GM12878 (cell line): ENCODE measurements at regions not wholly inside any gene's neighbourhood (a gene's known extent, or its start where the extent isn't known, plus 50 kb on each side); places are given as distances from the start of the nearest gene placed in this dataset.

Experiments
- ATAC-seq: fragments of 200-7000 bp; cut with Tn5 transposase; 3 replicates; pipeline ENCODE4 v1.9.1; 2020; ENCODE audit warnings: mild to moderate bottlenecking, moderate library complexity
- BruUV-seq: library from RNA; stranded (reverse); fragments of 400-500 nt; replicated peaks from 2 replicates; lab custom pipeline; 2021; lab: Mats Ljungman, UMichigan
- CTCF ChIA-PET: fragments of 300-600 bp; sonication (Branson Sonifier 250); formaldehyde crosslinking; extraction: SDS; loops from one replicate; lab custom pipeline; 2021; ENCODE audit warnings: inconsistent platforms; lab: Yijun Ruan, JAX
- POLR2A ChIA-PET: fragments of 350-600 bp; formaldehyde crosslinking; extraction: SDS; loops from one replicate; lab custom pipeline; 2021; ENCODE audit warnings: inconsistent platforms; lab: Charles Lee
- RAD21 ChIA-PET: fragments of 300-600 bp; sonication (Branson Sonifier 250); formaldehyde crosslinking; loops from one replicate; lab custom pipeline; 2023; ENCODE audit warnings: antibody characterized with exemption; ENCODE audit not compliant: unreplicated experiment; lab: Charles Lee
- SMC1A ChIA-PET: fragments of 300-600 bp; sonication (Branson Sonifier 250); formaldehyde crosslinking; loops from one replicate; lab custom pipeline; 2023; ENCODE audit not compliant: unreplicated experiment, uncharacterized antibody; lab: Charles Lee
- DNase-seq: peaks from one replicate; pipeline ENCODE4 v3.0.0-alpha.2; 2011; ENCODE audit warnings: low read depth, low spot score
- FAIRE-seq: peaks from 3 replicates; lab custom pipeline; 2011; peaks lifted over from hg19 to GRCh38; lab: Jason Lieb, UNC
- H2AFZ ChIP-seq: 2 replicates; pipeline ENCODE4 v1.6.0; 2011; ENCODE audit warnings: low read depth, low read length, control low read depth; ENCODE audit not compliant: control insufficient read depth
- H3K27ac ChIP-seq: 2 replicates; pipeline ENCODE4 v1.5.1; 2011; ENCODE audit warnings: control low read depth; ENCODE audit not compliant: control insufficient read depth, insufficient read depth
- H3K27me3 ChIP-seq, 2 experiments: replicated peaks in 1 of 2; 2 replicates each; pipeline versions ENCODE4 v1.6.0 to v1.6.1; 2011; ENCODE audit warnings: low read length in 1 of 2; ENCODE audit not compliant: control insufficient read depth in 2 of 2, insufficient read depth in 2 of 2
- H3K36me3 ChIP-seq, 2 experiments: 2 replicates each; pipeline ENCODE4 v1.5.1; 2011; ENCODE audit warnings: low read length in 1 of 2; ENCODE audit not compliant: control insufficient read depth in 2 of 2, insufficient read depth in 2 of 2
- H3K4me1 ChIP-seq: 2 replicates; pipeline ENCODE4 v1.6.1; 2011; ENCODE audit warnings: mild to moderate bottlenecking, low read length, moderate library complexity, mixed read lengths; ENCODE audit not compliant: control insufficient read depth, insufficient read depth
- H3K4me2 ChIP-seq: 2 replicates; pipeline ENCODE4 v1.6.0; 2011; ENCODE audit warnings: control low read depth; ENCODE audit not compliant: control insufficient read depth, insufficient read depth
- H3K4me3 ChIP-seq: fragments of 200-600 bp; sonication (generic); 2 replicates; pipeline ENCODE4 v1.5.1; 2016
- H3K79me2 ChIP-seq: 2 replicates; pipeline ENCODE4 v1.6.0; 2011; ENCODE audit warnings: low read length; ENCODE audit not compliant: control insufficient read depth, insufficient read depth
- H3K9ac ChIP-seq: 2 replicates; pipeline ENCODE4 v1.8.0; 2011; ENCODE audit warnings: low read length, control low read depth, mixed read lengths; ENCODE audit not compliant: control insufficient read depth, insufficient read depth
- H3K9me3 ChIP-seq: replicated peaks from 3 replicates; pipeline ENCODE4 v1.5.1; 2011; ENCODE audit warnings: mild to moderate bottlenecking, low read length; ENCODE audit not compliant: control insufficient read depth, insufficient read depth
- H4K20me1 ChIP-seq: 2 replicates; pipeline ENCODE4 v1.6.0; 2011; ENCODE audit not compliant: control insufficient read depth, insufficient read depth
- E2F4 ChIP-seq: IDR thresholded peaks from 2 replicates; pipeline ENCODE4 v1.6.1; 2012; ENCODE audit warnings: low read depth, low read length, improper control_type of control experiment
- ELK1 ChIP-seq: IDR thresholded peaks from 2 replicates; pipeline ENCODE4 v1.6.1; 2012; ENCODE audit warnings: low read depth, low read length, improper control_type of control experiment
- HDGF ChIP-seq: fragments of 450-650 bp; IDR thresholded peaks from 2 replicates; pipeline ENCODE4 v1.6.1; 2016; ENCODE audit warnings: antibody characterized with exemption
- IRF5 ChIP-seq: fragments of 450-650 bp; IDR thresholded peaks from 2 replicates; pipeline ENCODE4 v1.6.1; 2017; ENCODE audit warnings: borderline replicate concordance
- RAD21 ChIP-seq: IDR thresholded peaks from 2 replicates; pipeline ENCODE4 v1.6.1; 2011; ENCODE audit warnings: mild to moderate bottlenecking, low read depth, low read length, moderate library complexity; ENCODE audit not compliant: insufficient read depth
- REST ChIP-seq: IDR thresholded peaks from 2 replicates; pipeline ENCODE4 v1.6.1; 2012; ENCODE audit warnings: mild to moderate bottlenecking, low read depth, low read length
- RUNX3 ChIP-seq: IDR thresholded peaks from 2 replicates; pipeline ENCODE4 v1.6.1; 2012; ENCODE audit warnings: low read length, inconsistent platforms
- ZNF217 ChIP-seq: fragments of 450-650 bp; IDR thresholded peaks from 2 replicates; pipeline ENCODE4 v1.6.1; 2017; ENCODE audit warnings: antibody characterized with exemption, mild to moderate bottlenecking
- WGBS: methylation state at CpG from one replicate; pipeline ENCODE4 v1.1.6; 2016; ENCODE audit warnings: low lambda C conversion rate; ENCODE audit not compliant: insufficient replicate concordance, insufficient coverage; ENCODE audit errors: missing lambda C conversion rate; 5-methylcytosine and 5-hydroxymethylcytosine counted together
- in situ Hi-C: fragments of 300-500 bp; cut with MboI; formaldehyde crosslinking; loops from 9 replicates; pipeline ENCODE4 v1.14.3; 2018; ENCODE audit warnings: mixed read lengths
- intact Hi-C: fragments of 100-400 bp; cut with micrococcal nuclease; formaldehyde crosslinking; loops from one replicate; pipeline ENCODE4 v1.14.2; 2022; ENCODE audit not compliant: unreplicated experiment

- no peak for FAIRE-seq
Measured at GRCh38 chr6:159373670-159374069, 204.5 kb downstream of the FNDC1 start.

More at GRCh38 chr6:159373670-159374069, 204.5 kb downstream of the FNDC1 start:
- peaks cover 0 to 3% of the 10 kb centered on the region in 2 experiments; a peak in 2 of 4 replicates for H3K27me3 ChIP-seq
- in situ Hi-C loops, result no loop called here
- no peak for ATAC-seq
- H2AFZ ChIP-seq, result no peak overlapping the region
- H3K27ac ChIP-seq, result no peak overlapping the region
- H3K36me3 ChIP-seq, result no peaks in the 10 kb centered on the region
- 70% methylated on average over 6 of the region's 6 CpGs for WGBS
- ChIA-PET RAD21 (no interaction called here), CTCF (no interaction called here), SMC1A (no interaction called here), POLR2A (no interaction called here)
- no peak overlapping the region for H3K4me3 ChIP-seq
- no peak overlapping the region for H3K9ac ChIP-seq
- no peak for DNase-seq
- intact Hi-C loops, result no loop called here
- TF ChIP-seq RUNX3 (no peak), IRF5 (no peak), HDGF (no peak), RAD21 (0 out of 2 replicates have a peak, but pooled peaks have one; percentile 10), ELK1 (no peak), ZNF217 (no peak), E2F4 (no peak), REST (no peak)
- H3K79me2 ChIP-seq, result no peaks in the 10 kb centered on the region
- H3K4me1 ChIP-seq, result no peaks in the 10 kb centered on the region
- no peak overlapping the region for H3K4me2 ChIP-seq
- BruUV-seq, result no TSS peak
- H4K20me1 ChIP-seq, result no peaks in the 10 kb centered on the region
- H3K9me3 ChIP-seq, result no peaks in the 10 kb centered on the region
